T-cell (primary cell): ENCODE measurements at regions not wholly inside any gene's neighbourhood (a gene's known extent, or its start where the extent isn't known, plus 50 kb on each side); places are given as distances from the start of the nearest gene placed in this dataset.

Experiments
- ATAC-seq, 4 experiments: fragments of 200-7000 bp in 3 of 4; fragments of 150-1000 bp in 1 of 4; cut with Tn5 transposase; replicated peaks in 1 of 4; 1 replicate in 3 of 4; 2 replicates in 1 of 4; pipeline ENCODE4 v1.10.0; 2021; ENCODE audit warnings: moderate library complexity in 3 of 4, mild to moderate bottlenecking in 2 of 4, moderate number of reproducible peaks in 1 of 4
- CTCF ChIA-PET, 2 donors: fragments of 300-600 bp; sonication (Branson Sonifier 250); formaldehyde crosslinking; loops; one replicate each; lab custom pipeline; 2022; ENCODE audit warnings: antibody characterized with exemption in 2 of 2; lab: Charles Lee
- POLR2A ChIA-PET, 2 donors: fragments of 300-600 bp; sonication (Branson Sonifier 250); formaldehyde crosslinking; loops; one replicate each; lab custom pipeline; 2022; ENCODE audit warnings: antibody characterized with exemption in 2 of 2; lab: Charles Lee
- DNase-seq, 35 experiments: peaks; one replicate each; pipeline versions ENCODE4 v3.0.0 to v3.0.0-alpha.2; 2013 to 2023
- H3K27ac ChIP-seq: one replicate; pipeline ENCODE4 v1.5.1; 2013; ENCODE audit warnings: low read length
- H3K27me3 ChIP-seq, 2 experiments: replicated peaks in 1 of 2; 1 replicate in 1 of 2; 2 replicates in 1 of 2; pipeline versions ENCODE4 v1.6.1 to v1.7.0; 2013; ENCODE audit warnings: low read length in 1 of 2, mixed read lengths in 1 of 2; ENCODE audit not compliant: control insufficient read depth in 2 of 2, insufficient read depth in 2 of 2; ENCODE audit errors: extremely low read depth in 1 of 2
- H3K36me3 ChIP-seq, 2 donors: 1 replicate in 1 of 2; 2 replicates in 1 of 2; pipeline versions ENCODE4 v1.6.1 to v1.7.0; 2013; ENCODE audit warnings: low read length in 1 of 2; ENCODE audit not compliant: control insufficient read depth in 2 of 2, insufficient read depth in 1 of 2; ENCODE audit errors: extremely low read depth in 1 of 2
- H3K4me1 ChIP-seq, 2 experiments: 1 replicate in 1 of 2; 2 replicates in 1 of 2; pipeline versions ENCODE4 v1.6.1 to v1.7.0; 2013; ENCODE audit warnings: low read length in 2 of 2, mixed read lengths in 1 of 2; ENCODE audit not compliant: insufficient read depth in 2 of 2, control insufficient read depth in 1 of 2; ENCODE audit errors: extremely low read depth in 1 of 2
- H3K4me3 ChIP-seq, 2 donors: 1 replicate in 1 of 2; 2 replicates in 1 of 2; pipeline versions ENCODE4 v1.5.1 to v1.7.0; 2013; ENCODE audit warnings: mild to moderate bottlenecking in 2 of 2, low read length in 1 of 2, moderate library complexity in 1 of 2; ENCODE audit not compliant: control insufficient read depth in 1 of 2; ENCODE audit errors: extremely low read depth in 1 of 2
- H3K9me3 ChIP-seq: 2 replicates; pipeline ENCODE4 v1.7.0; 2013
- H3K27ac Mint-ChIP-seq, 2 donors: one replicate each; pipeline ENCODE4 v1.8.0; 2020 to 2021; ENCODE audit warnings: mild to moderate bottlenecking in 2 of 2, mixed read lengths in 2 of 2
- H3K27me3 Mint-ChIP-seq, 2 donors: one replicate each; pipeline ENCODE4 v1.8.0; 2021 to 2022; ENCODE audit warnings: mixed read lengths in 2 of 2
- H3K36me3 Mint-ChIP-seq: one replicate; pipeline ENCODE4 v1.8.0; 2021; ENCODE audit warnings: mixed read lengths
- H3K4me1 Mint-ChIP-seq, 3 donors: one replicate each; pipeline ENCODE4 v1.8.0; 2020 to 2022; ENCODE audit warnings: mixed read lengths in 3 of 3, mild to moderate bottlenecking in 1 of 3
- H3K4me3 Mint-ChIP-seq, 3 donors: one replicate each; pipeline ENCODE4 v1.8.0; 2020 to 2022; ENCODE audit warnings: mild to moderate bottlenecking in 3 of 3, mixed read lengths in 3 of 3, moderate library complexity in 3 of 3
- H3K9me3 Mint-ChIP-seq, 3 donors: one replicate each; pipeline ENCODE4 v1.8.0; 2020 to 2022; ENCODE audit warnings: mixed read lengths in 3 of 3
- WGBS: methylation state at CpG from one replicate; pipeline ENCODE4 v1.1.5; 2013; ENCODE audit warnings: missing lambda C conversion rate; ENCODE audit not compliant: insufficient coverage; 5-methylcytosine and 5-hydroxymethylcytosine counted together

DNA sequence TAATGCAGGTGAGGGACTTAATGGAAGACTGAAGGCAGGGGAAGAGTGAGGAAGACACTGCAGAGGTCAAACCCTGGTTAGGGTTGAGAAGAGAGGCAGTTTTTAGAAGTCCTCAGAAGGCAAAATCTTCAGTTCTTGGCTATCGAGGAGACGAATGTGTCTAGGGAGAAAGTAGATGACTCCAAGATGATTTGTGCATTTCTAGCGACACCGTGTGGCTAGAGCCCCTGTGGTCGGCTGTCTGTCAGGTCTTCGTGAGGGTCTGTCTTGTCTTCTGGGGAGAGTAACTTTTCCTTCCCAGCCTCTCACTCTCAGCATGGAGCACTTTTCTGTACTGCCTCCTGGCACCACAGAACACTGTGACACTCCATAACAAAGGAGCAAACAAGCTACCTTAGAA is 458.1 kb downstream of the STIM2 start:
- Mint-ChIP-seq H3K9me3 (no peaks in the 10 kb centered on the region), H3K27ac (no peak overlapping the region), H3K27me3 (peaks cover 0 to 7% of the 10 kb centered on the region in 2 donors), H3K4me3 (no peak overlapping the region), H3K4me1 (no peaks in the 10 kb centered on the region), H3K36me3 (no peaks in the 10 kb centered on the region)
- H3K9me3 ChIP-seq = no peaks in the 10 kb centered on the region
- ATAC-seq (no peak), DNase-seq (peak in 2 of 35 experiments; percentile 1 to 4)
- no peaks in the 10 kb centered on the region for H3K4me1 ChIP-seq
- ChIA-PET POLR2A (interaction anchor here in 1 of 2 donors (0.5 kb wide), 1 partner anchor 42 kb away, joined by 4 read pairs; no protein-coding TSS in a partner anchor), CTCF (no interaction called here)
- no peaks in the 10 kb centered on the region for H3K36me3 ChIP-seq
- H3K4me3 ChIP-seq = no peak overlapping the region
- no peak overlapping the region for H3K27ac ChIP-seq
- no peaks in the 10 kb centered on the region for H3K27me3 ChIP-seq
- WGBS = 20% methylated on average over 1 of the region's 6 CpGs

DNA sequence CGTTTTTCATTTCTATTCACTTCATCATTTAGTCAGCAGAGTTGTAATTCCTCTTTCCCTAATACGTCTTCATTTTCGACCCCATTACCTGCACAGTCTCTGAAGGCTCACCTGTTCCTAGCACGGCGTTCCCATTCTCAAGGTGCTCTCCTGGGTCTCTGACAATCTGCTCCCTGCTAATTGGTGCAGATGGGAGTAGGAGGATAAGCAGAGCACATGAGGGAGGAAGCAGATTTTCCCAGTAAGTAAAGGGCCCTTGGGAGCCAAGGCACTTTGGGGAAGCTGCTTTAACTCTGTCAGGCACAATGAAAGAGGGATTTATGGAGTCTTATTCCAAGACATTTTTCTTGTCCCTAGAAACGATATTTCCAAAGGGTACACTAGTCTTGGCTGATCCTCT is 466.4 kb downstream of the STIM2 start:
- Histone ChIP-seq H3K4me3 (no peak overlapping the region), H3K27me3 (no peaks in the 10 kb centered on the region), H3K9me3 (no peaks in the 10 kb centered on the region), H3K4me1 (no peaks in the 10 kb centered on the region), H3K27ac (no peak overlapping the region), H3K36me3 (no peaks in the 10 kb centered on the region)
- Mint-ChIP-seq H3K27me3 (peaks cover 3 to 10% of the 10 kb centered on the region in 2 donors), H3K4me1 (no peaks in the 10 kb centered on the region), H3K36me3 (no peaks in the 10 kb centered on the region), H3K4me3 (no peak overlapping the region), H3K9me3 (peaks cover 0 to 4% (median 0%) of the 10 kb centered on the region in 3 donors), H3K27ac (no peak overlapping the region)
- WGBS = 43% methylated on average over 1 of the region's 6 CpGs
- ATAC-seq (no peak), DNase-seq (no peak)
- CTCF ChIA-PET = no interaction called here
- POLR2A ChIA-PET = no interaction called here

GRCh38 chr4:27327421-27328181 is 467.0 kb downstream of the STIM2 start:
- DNase-seq = no peak
- Histone ChIP-seq H3K4me1 (no peaks in the 10 kb centered on the region), H3K27me3 (no peaks in the 10 kb centered on the region), H3K4me3 (no peak overlapping the region), H3K27ac (no peak overlapping the region), H3K9me3 (no peaks in the 10 kb centered on the region), H3K36me3 (no peaks in the 10 kb centered on the region)
- POLR2A ChIA-PET = no interaction called here
- no peak for ATAC-seq
- H3K27me3 Mint-ChIP-seq = peaks cover 3 to 10% of the 10 kb centered on the region in 2 donors
- peaks cover 0 to 4% (median 0%) of the 10 kb centered on the region in 3 donors for H3K9me3 Mint-ChIP-seq
- CTCF ChIA-PET = no interaction called here
- no peak overlapping the region for H3K4me3 Mint-ChIP-seq
- H3K36me3 Mint-ChIP-seq = no peaks in the 10 kb centered on the region
- H3K27ac Mint-ChIP-seq = no peak overlapping the region
- no peaks in the 10 kb centered on the region for H3K4me1 Mint-ChIP-seq
- WGBS = 100% methylated on average over 2 of the region's 5 CpGs

- Histone ChIP-seq H3K9me3 (no peaks in the 10 kb centered on the region), H3K4me1 (no peaks in the 10 kb centered on the region), H3K36me3 (no peaks in the 10 kb centered on the region), H3K4me3 (no peak overlapping the region), H3K27ac (no peak overlapping the region), H3K27me3 (no peaks in the 10 kb centered on the region)
- DNase-seq (no peak), ATAC-seq (no peak)
- ChIA-PET POLR2A (no interaction called here), CTCF (no interaction called here)
- no peaks in the 10 kb centered on the region for H3K36me3 Mint-ChIP-seq
- no peak overlapping the region for H3K4me3 Mint-ChIP-seq
- no peaks in the 10 kb centered on the region for H3K4me1 Mint-ChIP-seq
- no peak overlapping the region for H3K27ac Mint-ChIP-seq
- WGBS = 100% methylated on average over 2 of the region's 3 CpGs
- H3K27me3 Mint-ChIP-seq = no peaks in the 10 kb centered on the region
- peaks cover 0 to 10% (median 7%) of the 10 kb centered on the region in 3 donors for H3K9me3 Mint-ChIP-seq
These were observed 477.9 kb downstream of the STIM2 start for GRCh38 chr4:27338530-27338929.

GRCh38 chr4:27343411-27343810 is 482.8 kb downstream of the STIM2 start:
- Histone ChIP-seq H3K4me3 (no peak overlapping the region), H3K27ac (no peak overlapping the region), H3K36me3 (no peaks in the 10 kb centered on the region), H3K27me3 (no peaks in the 10 kb centered on the region), H3K4me1 (no peaks in the 10 kb centered on the region), H3K9me3 (no peaks in the 10 kb centered on the region)
- Mint-ChIP-seq H3K36me3 (no peaks in the 10 kb centered on the region), H3K27ac (no peak overlapping the region), H3K9me3 (peaks cover 0 to 10% (median 2%) of the 10 kb centered on the region in 3 donors), H3K4me3 (no peak overlapping the region), H3K4me1 (no peaks in the 10 kb centered on the region), H3K27me3 (peaks cover 0 to 3% of the 10 kb centered on the region in 2 donors)
- no peak for ATAC-seq
- WGBS = no CpG with 5 or more reads among the region's 3 CpGs
- ChIA-PET POLR2A (no interaction called here), CTCF (no interaction called here)
- no peak for DNase-seq

DNA sequence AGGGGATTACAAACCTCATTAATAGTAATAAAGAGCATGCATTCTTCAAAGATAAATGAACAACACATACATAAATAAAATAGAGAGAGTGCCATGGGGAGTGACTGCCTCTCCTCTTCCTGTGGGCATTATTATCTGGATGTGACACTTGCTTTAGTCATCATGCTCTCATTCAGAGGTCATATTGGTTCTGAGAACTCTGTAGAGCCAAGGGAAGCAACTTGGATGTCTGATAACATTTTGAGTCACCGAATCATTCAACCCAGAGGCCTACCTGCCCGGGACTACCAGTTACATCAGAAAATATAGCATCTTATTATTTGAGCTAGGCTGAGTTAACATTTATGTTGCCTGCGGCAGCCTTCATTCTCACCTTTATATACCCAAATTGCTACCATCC is 489.5 kb downstream of the STIM2 start:
- Mint-ChIP-seq H3K27ac (no peak overlapping the region), H3K27me3 (peaks cover 0 to 3% of the 10 kb centered on the region in 2 donors), H3K36me3 (no peaks in the 10 kb centered on the region), H3K4me3 (no peak overlapping the region), H3K4me1 (no peaks in the 10 kb centered on the region), H3K9me3 (peaks cover 2 to 6% (median 3%) of the 10 kb centered on the region in 3 donors)
- no CpG with 5 or more reads among the region's 3 CpGs for WGBS
- ATAC-seq = no peak
- Histone ChIP-seq H3K9me3 (no peaks in the 10 kb centered on the region), H3K4me3 (no peak overlapping the region), H3K4me1 (no peaks in the 10 kb centered on the region), H3K27ac (no peak overlapping the region), H3K36me3 (no peaks in the 10 kb centered on the region), H3K27me3 (no peaks in the 10 kb centered on the region)
- POLR2A ChIA-PET = no interaction called here
- CTCF ChIA-PET = no interaction called here
- DNase-seq = no peak
